ENCODE measurements at regions not wholly inside any gene's neighbourhood (a gene's known extent, or its start where the extent isn't known, plus 50 kb on each side); places are given as distances from the start of the nearest gene placed in this dataset.

GRCh38 chr12:107443320-107444090, 242.1 kb upstream of the PWP1 start:
- no peak for DNase-seq (ENCODE audit: low read depth)

GRCh38 chr12:107444771-107445170, 240.8 kb upstream of the PWP1 start:
- no peak for DNase-seq (ENCODE audit: low read depth)

GRCh38 chr12:107446476-107446875, 239.1 kb upstream of the PWP1 start:
- DNase-seq (ENCODE audit: low read depth): no peak

GRCh38 chr12:107447336-107447735, 238.3 kb upstream of the PWP1 start:
- no peak for DNase-seq (ENCODE audit: low read depth)

- DNase-seq (ENCODE audit: low read depth): no peak
Measured at GRCh38 chr12:107448198-107448597, 237.4 kb upstream of the PWP1 start.

- no peak for DNase-seq (ENCODE audit: low read depth)
Measured at GRCh38 chr12:107449891-107450290, 235.7 kb upstream of the PWP1 start.

GRCh38 chr12:107450541-107450940, 235.1 kb upstream of the PWP1 start:
- no peak for DNase-seq (ENCODE audit: low read depth)

GRCh38 chr12:107451246-107451645, 234.4 kb upstream of the PWP1 start:
- DNase-seq (ENCODE audit: low read depth): no peak

GRCh38 chr12:107454109-107454830, 231.3 kb upstream of the PWP1 start:
- DNase-seq (ENCODE audit: low read depth): no peak

- no peak for DNase-seq (ENCODE audit: low read depth)
Measured at GRCh38 chr12:107457362-107457935, 228.2 kb upstream of the PWP1 start.

GRCh38 chr12:107458163-107458562, 227.4 kb upstream of the PWP1 start:
- DNase-seq (ENCODE audit: low read depth): no peak

GRCh38 chr12:107458990-107459389, 226.6 kb upstream of the PWP1 start:
- no peak for DNase-seq (ENCODE audit: low read depth)

- no peak for DNase-seq (ENCODE audit: low read depth)
Measured at GRCh38 chr12:107459641-107460040, 226.0 kb upstream of the PWP1 start.

GRCh38 chr12:107461222-107461975, 224.2 kb upstream of the PWP1 start:
- no peak for DNase-seq (ENCODE audit: low read depth)

- DNase-seq (ENCODE audit: low read depth): no peak
Measured at GRCh38 chr12:107462428-107463332, 222.9 kb upstream of the PWP1 start.

GRCh38 chr12:107464644-107465043, 221.0 kb upstream of the PWP1 start:
- DNase-seq (ENCODE audit: low read depth): no peak

- DNase-seq (ENCODE audit: low read depth): no peak
Measured at GRCh38 chr12:107465625-107466024, 220.0 kb upstream of the PWP1 start.

GRCh38 chr12:107467716-107468115, 217.9 kb upstream of the PWP1 start:
- no peak for DNase-seq (ENCODE audit: low read depth)

GRCh38 chr12:107468182-107468581, 217.4 kb upstream of the PWP1 start:
- DNase-seq (ENCODE audit: low read depth): no peak

- no peak for DNase-seq (ENCODE audit: low read depth)
Measured at GRCh38 chr12:107469011-107469410, 216.6 kb upstream of the PWP1 start.

GRCh38 chr12:107470645-107471044, 215.0 kb upstream of the PWP1 start:
- DNase-seq (ENCODE audit: low read depth): no peak
